Activated gamma-delta T cell treated with anti-CD3 and anti-CD28 coated beads, Interleukin-2, amount 50 U/mL, for 16 hours (primary cell): ENCODE measurements at regions not wholly inside any gene's neighbourhood (a gene's known extent, or its start where the extent isn't known, plus 50 kb on each side); places are given as distances from the start of the nearest gene placed in this dataset.

Experiments
- DNase-seq: peaks from one replicate; pipeline ENCODE4 v3.0.0-alpha.2; 2020; ENCODE audit warnings: low read depth

GRCh38 chr14:58783792-58784511 lies 146.2 kb downstream of the DACT1 start:
- DNase-seq, result no peak

- DNase-seq, result no peak
These were observed 147.2 kb downstream of the DACT1 start for GRCh38 chr14:58784931-58785330.

DNA sequence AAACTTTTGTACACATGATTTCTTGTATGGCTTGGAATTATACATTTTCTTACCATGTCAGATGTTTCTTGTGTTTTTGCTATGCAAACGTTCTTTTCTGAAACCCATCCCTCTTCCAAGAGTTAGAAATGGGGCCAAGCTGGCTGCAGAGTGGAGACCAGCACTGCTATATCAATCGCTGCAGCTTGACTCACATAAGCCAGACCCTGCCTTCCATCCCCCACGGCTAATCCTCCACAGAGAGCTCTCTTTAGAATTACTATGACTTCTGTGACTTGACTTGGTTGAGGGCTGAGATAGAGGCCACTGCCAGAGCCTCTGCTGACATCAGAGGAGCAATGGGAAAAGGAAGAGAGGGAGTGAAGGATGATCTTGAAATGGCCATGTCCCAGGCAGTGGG lies 147.9 kb downstream of the DACT1 start:
- no peak for DNase-seq

- no peak for DNase-seq
These were observed 149.8 kb downstream of the DACT1 start for GRCh38 chr14:58787592-58787991.

DNA sequence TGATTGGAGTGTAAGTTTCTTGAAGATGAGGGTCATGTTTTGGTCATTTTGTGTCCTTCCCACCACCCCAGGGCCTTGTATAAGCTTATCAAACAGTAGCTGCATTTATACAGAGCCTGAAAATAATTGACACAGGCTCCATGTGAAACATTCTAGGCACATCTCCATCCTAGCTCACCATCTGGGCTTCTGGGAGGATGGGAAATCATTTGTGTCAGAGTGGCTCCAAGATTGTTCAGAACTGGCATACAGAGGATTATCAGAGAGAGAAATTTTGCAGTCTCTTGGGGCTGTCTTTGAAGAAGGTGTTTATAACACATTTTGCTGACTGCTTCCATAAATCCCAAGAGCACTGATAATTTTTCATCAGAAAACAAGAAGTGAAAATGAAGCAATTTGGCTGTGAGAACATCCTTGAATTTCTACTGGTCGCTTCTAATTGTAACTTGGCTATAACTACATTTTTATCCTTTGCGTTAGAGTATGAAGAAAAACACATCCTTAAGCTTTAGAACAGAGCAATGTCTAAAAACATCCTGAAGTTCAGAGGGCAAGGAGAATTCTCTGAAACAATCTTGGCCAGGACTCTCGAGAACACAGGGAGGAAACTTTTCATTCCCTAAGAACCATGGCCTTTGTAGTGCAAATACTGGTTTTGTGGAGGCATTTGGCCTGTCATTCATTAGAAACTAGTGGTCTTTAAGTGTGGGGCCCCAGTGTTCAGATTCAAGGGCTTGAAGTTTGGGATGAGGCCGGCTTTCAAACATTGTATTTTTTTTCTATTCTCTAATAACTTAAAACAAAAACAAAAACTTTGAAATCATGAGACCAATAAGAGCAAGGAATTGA lies 151.1 kb downstream of the DACT1 start:
- DNase-seq, result no peak

DNA sequence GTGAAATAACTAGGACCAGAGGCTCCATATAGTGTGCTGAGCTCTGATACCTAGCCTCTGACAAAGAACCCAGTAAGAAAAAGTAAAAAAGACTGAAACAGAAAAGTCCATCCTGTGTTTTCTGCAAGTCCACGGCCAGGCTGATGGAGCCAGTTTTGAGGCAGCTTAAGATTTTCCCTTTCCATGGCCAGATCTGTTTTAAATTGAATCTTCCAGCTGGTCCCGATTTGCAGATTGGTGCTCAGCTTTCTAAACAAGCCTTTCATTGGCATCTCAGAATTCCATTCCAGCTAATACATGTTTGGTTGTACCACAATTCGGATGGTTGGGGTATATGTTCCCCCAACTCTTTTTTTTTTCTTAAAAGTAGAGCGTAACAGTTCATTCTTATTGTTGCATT lies 152.0 kb downstream of the DACT1 start:
- no peak for DNase-seq

GRCh38 chr14:58792416-58792815 lies 154.7 kb downstream of the DACT1 start:
- DNase-seq, result no peak

- no peak for DNase-seq
These were observed 155.5 kb downstream of the DACT1 start for GRCh38 chr14:58793131-58793740.

- no peak for DNase-seq
These were observed 157.4 kb downstream of the DACT1 start for GRCh38 chr14:58794993-58795762.

DNA sequence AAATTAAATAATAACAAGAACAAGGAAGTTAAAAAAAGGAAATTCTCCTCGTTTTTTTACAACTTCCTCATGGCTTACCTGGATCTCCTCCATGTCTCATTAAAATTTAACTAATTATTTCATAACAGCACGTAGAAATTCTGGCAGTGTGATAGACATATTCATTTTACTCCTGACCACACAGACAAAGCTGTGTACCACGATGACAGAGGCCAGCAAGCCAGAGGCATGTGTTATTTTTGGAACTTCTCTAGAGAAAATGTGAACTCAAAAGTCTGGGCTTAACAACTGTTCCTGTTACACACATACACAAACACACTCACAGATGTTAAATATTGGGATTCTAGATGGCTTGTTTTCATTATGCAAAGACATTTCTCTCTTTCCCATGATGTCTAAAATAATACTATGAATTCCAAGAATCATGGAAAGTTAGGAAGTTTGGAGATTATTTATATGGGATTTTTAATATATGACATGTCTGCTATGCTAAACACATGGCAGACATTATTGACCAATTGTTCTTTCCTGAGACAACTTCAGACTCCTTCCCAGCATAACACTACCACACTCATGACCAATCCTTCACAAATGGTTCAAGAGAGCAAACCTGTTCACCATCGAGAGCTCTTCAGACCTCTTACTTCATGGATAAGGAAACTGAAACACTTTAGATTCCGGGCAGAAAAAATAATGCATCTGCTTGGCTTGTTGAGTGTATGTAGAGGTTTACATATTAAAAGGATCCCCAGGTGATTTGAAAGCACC lies 158.7 kb downstream of the DACT1 start:
- DNase-seq, result no peak

GRCh38 chr14:58797010-58797429 lies 159.3 kb downstream of the DACT1 start:
- DNase-seq, result no peak

DNA sequence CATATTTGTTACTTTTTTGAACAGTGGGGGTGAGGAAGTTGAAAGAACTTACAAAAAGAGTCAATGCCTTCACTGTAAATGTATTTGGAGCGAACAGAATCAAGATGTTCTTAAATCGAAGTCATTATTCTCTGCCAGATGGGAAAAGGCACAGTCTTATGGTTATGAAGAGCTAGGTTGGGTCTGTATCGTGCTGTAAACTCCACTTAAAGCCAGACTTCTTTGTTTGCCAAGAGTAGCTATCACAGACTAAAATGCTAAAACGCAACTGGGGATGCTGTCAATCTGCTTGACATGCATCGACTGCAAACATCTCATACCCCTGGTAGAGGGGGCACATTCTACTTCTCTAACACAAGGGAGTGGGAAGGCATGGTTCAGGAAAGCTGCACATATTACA lies 160.4 kb downstream of the DACT1 start:
- no peak for DNase-seq

DNA sequence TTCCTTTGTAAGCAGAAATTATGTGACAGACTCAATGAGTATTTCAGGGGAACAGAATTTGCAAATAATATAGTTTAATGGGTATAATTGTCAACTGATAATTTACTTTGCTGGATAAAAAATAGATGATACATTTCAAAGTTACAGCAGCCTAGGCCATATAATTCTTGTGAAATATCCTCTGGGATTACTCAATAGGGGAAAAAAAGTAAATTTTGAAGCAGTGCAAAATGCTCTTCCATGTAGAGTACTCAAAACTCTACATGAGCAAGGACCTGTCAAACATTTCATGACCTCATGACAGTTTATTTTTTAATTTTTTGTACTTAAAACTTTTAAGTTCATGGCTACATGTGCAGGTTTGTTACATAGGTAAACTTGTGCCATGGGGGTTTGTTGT lies 163.3 kb downstream of the DACT1 start:
- DNase-seq, result no peak

DNA sequence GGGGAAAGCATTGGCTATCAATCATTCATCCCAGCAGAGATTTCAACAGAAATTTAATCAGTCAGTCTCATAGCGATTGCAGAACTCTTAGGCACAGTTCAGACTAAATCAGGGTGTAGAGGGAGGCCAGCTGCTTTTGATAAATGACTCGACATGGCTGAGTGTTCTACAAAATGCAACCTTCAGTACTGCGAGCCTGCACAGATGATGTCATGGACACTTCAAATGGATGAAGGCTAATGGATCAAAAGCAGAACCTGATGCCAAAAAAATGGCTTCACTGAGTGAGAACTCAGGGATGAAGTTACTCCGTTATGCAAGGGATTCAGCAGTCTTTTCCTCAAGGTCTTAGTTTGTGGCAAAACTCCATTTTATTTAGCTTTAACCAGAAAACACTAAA lies 167.3 kb downstream of the DACT1 start:
- no peak for DNase-seq

DNA sequence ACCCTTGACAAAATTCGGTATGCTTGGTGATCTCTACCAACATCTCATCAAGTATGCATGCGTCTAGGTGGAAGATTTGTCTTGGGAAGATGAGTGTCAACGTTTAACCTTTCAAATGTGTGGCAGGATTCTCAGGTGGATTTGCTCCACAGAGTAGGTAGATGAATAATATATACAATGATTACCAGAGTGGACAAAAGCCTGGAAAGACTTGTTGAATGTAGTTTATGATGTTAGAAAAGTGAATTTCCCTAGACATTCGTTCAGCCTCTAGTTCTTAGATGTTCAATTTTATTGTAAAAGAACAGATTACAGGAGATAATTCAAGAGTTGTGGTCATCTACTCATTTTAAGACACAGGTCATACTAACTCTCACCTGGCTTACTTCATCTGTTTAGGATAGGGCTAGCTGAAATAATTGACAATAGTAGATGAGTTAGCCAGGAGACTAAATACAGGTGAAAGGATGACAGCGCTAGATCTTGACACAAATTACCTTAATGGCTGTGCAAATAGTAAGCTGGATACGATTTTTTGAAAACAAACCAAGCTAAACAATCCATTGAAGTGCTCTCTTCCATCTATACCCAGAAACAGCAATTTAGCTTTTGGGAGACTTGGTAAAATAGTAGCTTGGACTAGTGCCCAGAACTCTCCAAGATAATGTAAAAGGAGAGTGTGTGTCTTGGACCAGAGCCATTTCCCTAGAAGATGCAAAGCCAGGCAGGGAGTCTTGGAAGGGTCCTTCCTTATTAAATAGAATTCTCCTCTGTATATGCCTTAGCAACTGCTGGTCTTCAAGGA lies 168.0 kb downstream of the DACT1 start:
- DNase-seq, result no peak

GRCh38 chr14:58807191-58807590 lies 169.4 kb downstream of the DACT1 start:
- DNase-seq, result no peak

DNA sequence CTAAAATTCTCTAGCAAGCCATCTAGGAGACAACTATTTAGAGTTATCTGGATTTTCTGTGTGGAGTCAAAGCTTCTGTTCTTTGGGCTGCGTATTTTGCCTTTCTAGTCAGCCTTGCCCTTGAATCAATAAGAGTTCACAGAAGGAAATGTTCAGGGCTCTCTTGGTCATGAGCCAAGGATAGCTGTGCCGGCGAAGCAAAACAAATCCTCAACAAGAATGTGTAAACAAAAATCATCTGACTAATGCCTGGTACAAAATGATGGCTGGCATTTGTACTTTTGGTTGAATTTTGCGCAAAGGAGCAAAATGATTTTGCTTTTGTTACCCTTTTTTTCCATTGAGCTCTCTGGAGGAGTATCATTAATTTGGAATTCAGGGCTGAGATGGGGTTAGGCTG lies 171.1 kb downstream of the DACT1 start:
- no peak for DNase-seq

GRCh38 chr14:58809520-58809919 lies 171.8 kb downstream of the DACT1 start:
- DNase-seq, result no peak

DNA sequence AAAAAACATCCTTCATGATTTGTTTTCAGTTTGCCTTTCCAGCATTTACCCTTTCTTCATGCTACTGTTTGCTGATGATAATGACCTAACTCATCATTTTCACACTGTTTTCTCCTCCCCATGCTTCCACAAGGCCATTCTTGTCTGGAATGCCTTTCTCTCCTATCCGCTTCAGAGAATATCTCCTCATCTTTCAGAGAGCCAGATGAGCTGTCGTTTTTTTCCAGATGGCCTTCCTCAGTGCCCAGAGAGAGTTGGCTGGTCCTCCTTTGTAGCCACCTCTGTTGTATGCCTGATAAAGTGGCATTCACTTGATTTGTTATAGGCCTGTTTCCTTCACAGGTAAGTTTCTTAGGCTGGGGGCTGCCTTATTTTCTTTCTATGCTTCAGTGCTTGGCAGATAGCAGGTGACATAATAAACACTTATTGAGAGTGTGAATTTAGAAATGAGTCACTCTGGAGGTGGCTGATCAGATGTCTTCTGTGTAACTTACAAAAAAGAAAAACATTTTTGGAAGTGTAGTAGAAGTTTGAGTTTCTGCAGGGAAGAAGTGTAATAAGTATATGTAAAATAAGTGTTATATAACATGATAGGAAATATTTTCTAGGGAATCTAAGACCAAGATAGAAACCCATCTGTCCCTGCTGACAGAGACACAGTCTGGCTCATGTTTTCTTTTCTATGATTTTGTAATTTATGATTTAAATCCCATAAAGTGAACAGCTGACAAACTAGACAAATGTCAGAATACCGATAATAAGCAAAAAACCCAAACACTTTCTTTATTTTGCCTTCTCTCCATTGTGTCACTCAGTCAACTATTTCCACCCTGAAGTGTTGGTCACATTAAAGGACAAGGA lies 174.5 kb downstream of the DACT1 start:
- no peak for DNase-seq

DNA sequence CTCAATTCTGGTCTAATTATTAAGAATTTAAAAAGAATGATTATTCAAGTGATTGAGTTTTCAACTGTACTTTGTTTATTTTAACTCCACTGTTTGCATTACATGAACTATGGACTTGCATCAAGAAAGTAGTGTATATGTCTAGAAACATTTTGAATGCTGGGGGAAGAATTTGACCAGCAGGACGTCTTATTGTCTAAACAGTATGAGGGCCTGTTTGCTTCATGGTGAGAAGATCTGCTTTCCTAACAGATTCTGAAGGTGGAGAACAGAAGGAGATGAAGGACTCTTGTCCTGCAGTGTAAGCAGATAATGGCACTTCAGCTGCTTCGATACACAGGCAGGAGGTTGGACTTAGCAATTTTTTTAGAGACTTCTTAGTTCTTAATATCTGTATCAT lies 176.0 kb downstream of the DACT1 start:
- no peak for DNase-seq
